ENCODE measurements at regions not wholly inside any gene's neighbourhood (a gene's known extent, or its start where the extent isn't known, plus 50 kb on each side); places are given as distances from the start of the nearest gene placed in this dataset.
"Not testable (repeated sequence)": the region's sequence is repeated elsewhere in the genome, so short reads cannot be mapped to it uniquely, and the experiment has no call there.

DNA sequence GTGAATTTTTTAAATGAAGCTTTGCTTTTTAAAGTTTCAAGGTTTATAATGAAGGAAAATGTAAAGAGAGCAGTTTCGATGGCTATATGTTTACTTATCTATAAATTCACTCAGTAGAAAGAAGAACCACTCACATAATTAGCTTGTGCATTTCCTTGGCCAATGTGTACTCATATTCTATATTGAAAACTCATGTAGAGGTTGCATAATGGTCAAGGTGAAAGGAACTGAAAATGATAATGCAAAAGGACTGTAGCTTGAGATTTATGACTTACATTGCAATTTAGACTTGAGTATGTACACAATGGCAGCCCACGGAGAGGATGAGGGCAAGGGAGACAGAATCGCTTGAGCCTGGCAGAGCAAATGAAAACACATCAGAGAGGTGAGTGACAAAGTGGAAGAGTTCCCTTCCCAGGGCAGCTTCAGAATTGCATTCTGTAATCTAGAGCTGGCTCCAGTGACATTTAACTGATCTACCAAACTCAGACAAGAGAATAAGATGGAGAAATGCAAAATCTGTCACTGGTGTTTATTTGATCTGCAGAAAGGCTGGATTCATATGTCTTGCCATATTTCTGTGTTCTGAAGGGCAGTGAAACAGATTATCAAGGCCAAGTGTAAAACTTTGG, 191.8 kb downstream of the TMEM200A start:
- no peak for DNase-seq

DNA sequence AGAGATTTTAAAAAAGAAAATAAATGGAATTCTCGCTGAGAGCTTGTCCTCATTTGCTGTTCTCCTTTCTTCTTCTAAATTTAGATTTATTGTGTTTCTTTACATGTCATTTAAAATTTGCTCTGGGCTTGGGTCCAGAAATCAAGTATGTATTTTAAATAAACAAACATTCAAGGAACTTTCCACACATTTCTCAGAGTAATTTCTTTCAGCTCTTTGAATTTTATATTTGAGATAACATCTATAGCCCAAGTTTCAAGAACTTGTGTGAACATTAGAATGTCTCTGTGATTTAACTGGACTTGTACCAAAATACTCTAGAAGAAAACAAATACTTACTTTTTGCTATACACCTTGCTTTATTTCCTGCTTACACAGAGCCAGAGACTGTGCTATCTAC, 192.3 kb downstream of the TMEM200A start:
- DNase-seq: no peak

DNA sequence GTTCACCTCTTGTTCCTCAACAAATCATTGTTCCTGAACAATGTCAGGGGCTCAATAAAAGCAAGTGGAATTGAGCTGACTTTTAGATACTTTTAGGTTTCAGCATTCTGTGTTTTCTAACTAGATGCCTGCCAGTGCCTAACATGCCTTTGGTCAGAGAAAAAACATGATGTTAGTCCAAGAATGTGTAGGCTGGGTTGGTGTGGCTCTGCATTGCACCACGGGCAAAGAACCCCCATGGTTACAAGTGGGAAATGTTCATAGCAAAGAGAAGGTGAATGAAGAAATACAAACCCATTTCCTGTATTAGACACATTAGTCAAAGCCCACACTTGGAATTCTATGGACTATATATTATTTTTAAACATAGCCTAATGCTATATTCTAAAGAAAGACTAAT, 193.3 kb downstream of the TMEM200A start:
- no peak for DNase-seq

DNA sequence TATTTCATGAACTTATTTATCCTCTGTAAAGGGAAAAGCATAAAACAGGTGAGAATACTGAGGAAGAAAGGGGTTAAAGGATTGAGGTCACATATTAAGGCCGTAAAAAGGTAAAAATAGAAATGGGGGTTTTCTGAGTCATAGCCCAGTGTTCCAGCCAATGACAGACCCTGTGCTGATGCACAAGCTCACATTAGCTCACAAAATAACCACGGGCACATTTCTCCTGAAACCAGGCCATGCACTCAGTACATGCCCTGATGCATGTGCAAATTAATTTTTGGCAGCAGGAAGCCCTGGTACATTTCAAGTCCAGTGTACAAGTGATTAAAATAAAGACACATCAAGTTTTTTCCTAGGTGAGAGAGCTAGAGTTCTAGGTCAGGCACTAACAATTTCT, 194.4 kb downstream of the TMEM200A start:
- no peak for DNase-seq

DNA sequence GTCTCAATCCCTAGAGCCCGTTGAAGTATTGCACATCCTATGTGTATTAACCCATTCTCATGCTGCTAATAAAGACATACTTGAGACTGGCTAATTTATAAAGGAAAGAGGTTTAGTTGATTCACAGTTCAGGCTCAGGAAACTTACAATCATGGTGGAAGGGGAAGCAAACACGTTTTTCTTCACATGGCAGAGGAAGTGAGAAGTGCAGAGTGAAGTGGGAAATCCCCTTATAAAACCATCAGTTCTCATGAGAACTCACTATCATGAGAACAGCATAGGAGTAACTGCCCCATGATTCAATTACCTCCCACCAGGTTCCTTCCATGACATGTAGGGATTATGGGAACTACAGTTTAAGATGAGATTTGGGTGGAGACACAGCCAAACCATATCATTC, 195.3 kb downstream of the TMEM200A start:
- DNase-seq: not testable (repeated sequence)

DNA sequence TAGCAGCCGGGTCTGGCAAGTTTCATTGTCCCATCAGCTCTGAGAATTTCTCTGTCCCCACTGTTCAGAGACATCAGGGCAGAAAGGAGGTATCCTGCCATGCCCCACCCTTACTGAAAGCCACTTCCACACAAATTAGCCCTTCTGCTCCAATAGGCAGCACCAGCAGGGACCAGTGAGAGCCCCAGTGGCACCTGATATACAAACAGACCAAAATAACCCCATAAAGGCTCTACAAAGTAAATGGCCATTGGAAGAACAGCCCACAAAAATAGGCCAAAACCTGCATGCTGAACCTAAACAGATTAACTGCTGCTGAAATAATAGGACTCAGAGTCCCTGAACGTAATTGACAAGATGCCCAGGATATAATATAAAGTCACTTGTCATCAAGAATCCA, 199.9 kb downstream of the TMEM200A start:
- DNase-seq: no peak

DNA sequence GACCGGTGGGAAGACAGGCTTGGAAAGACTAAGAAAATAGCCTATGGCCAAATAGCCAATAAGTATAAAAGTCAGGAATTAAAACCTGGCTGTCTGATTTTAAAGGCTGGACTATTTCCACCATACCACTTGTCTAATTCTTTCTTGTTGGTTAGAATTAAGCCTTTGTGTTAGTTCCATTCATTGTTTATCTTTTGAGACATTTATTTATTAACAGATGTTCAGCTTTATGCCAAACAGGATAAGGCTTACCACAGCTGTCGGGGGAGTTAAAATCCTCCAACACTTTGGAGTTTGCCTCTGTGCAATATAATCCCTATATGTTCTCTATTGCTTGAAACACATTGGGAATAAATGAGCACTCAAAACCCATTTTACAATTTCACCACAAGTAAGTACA, 208.3 kb downstream of the TMEM200A start:
- no peak for DNase-seq

DNA sequence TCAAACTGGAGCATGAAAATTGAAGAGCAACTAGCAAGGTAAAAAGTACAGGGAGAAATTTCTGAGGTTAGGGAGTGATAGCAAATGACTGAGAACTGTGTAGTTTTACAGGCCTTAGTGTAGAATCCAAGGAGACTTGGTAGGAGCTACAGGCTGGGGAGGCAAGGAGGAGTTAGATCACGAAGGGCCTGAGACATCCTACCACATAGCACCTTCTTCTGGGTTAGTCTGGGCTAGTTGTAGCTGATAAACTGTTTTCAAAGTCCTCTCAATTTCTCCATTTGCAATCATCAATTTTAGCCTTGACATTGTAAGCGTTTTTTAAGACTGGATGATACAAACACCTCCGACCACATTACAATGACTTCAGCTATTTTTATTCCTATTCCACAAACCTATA, 209.7 kb downstream of the TMEM200A start:
- DNase-seq: no peak

DNA sequence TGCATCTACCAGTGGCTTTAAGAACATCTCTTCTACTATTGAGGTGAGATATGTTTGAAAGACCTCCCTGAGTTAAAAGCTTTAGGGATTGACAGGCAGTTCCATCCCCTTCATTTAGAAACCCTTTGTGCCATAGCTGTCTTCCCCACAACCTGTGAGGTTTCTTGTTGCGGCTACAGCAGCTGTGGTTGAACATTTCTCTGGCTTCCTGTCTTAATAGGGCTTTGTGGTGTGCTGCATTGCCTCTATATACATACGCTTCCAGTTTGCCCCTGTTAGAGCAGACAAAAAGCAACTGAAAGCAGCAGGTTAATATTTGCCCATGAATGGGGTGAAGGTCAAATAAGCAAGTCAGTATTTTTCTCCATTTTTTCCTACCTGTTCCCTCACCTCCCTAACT, 210.2 kb downstream of the TMEM200A start:
- peak in 1 of 2 donors; percentile 55 for DNase-seq

DNA sequence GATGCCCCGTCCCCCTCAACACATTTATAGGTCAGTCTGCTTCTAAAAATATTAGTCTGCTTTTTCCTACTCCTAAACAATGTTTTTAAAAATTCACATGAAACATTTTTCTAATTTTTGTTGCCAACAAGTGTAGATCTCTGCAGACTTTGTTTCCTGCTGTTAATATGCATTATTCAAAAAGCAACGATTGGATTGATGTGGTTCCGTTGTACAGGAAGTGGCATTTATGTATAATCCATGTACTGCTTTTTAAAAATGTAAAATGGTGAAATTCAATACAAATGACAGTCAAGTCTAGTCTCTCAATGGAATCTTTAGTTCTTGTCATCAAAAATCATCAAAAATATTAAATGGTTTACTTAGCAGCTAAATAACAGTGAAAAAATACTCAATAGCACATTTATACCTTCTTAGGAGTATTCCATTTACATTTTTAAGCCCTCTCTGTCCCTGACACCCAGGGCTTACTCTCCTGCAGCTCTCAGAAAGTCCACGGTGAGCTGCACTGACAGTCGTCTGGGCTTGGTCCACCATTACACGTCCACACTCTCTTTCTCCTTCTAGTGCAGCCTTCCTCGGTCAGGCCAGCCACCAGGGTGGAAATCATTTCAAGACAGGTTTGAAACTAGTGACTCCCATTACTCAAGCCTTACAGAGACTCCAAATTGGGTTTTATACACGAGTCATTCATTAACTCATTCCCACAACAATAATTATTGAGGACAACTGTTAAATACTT, 211.5 kb downstream of the TMEM200A start:
- no peak for DNase-seq

DNA sequence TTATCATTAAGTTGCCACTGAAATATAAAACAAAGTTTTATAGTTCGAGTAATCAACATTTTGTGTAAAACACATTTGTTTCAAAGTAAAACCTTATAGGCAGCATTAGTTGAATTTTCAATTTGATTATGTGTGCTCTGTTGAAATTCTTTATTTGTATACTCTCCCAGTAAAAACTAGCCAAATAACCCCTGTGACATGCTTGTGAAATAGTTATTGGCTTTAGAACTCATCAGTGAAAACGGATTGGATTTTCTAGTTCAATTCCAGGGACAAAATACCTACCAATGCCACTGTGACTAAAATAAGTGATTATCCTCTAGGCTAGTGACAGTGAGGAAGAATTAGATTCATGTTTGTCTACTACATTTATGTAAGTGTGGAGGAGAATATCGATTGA, 212.9 kb downstream of the TMEM200A start:
- no peak for DNase-seq

DNA sequence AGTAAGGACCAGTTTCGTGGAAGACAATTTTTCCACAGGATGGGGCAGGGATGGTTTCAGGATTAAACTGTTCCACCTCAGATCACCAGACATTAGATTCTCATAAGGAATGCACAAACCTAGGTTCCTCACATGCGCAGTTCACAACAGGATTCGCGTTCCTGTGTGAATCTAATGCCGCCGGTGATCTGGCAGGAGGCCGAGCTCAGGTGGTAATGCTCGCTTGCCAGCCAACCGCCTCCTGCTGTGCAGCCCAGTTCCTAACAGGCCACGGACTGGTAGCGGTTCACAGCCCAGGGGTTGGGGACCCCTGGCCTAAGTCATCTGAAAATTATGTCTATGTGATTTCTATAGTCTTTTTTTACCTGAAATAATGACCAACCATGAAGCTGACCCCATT, 217.5 kb downstream of the TMEM200A start:
- no peak for DNase-seq

DNA sequence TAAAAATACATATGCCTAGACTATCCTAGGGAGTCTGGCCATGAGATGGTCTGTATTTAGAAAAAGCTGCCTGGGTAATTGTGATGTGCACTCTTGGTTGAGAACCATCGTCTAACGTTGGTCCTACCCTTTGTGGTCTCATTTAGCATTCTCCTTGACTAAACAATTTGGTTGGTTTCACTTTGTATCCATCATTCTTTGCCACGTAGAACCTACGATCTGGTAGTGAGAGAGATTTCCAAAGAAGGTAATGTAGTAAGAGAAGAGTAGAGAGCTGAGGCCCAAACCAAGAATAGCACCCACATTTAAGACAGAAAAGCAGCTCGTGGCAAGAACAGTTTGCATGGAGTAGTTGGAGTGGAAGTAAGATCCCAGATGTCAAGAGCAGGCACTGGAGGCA, 219.8 kb downstream of the TMEM200A start:
- DNase-seq: no peak

DNA sequence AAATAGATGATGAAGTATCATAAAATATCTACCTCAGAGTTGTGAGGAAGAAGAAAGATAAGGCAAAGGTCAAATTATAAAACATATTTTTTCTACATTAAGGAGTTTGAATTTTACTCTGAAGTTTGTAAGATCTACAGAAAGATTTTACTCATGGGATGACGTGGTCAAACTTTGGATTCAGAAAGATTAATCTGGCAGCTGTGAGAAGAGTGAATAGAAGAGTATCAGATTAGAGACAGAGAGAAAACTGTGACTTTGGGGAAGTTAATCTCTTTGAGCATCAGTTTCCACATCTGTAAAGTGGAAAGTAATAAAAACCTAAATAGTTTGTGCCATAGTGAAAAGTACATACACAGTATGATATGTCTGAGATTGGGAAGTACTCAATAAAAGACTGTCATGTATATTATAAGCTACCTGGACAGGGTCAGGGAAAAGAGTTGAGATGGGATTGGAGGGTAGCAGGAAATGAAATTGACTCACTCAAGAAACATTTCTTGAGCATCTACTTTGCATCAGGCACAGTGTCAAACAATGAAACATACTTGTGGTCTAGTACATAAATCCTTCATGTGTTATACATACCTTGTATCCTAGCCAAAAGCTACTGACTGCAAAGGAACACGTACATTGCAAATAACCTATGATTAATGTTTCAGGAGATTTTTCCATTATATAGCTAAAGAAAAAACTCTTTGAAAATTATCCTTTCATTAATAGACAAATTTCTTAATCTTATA, 222.1 kb downstream of the TMEM200A start:
- no peak for DNase-seq

DNA sequence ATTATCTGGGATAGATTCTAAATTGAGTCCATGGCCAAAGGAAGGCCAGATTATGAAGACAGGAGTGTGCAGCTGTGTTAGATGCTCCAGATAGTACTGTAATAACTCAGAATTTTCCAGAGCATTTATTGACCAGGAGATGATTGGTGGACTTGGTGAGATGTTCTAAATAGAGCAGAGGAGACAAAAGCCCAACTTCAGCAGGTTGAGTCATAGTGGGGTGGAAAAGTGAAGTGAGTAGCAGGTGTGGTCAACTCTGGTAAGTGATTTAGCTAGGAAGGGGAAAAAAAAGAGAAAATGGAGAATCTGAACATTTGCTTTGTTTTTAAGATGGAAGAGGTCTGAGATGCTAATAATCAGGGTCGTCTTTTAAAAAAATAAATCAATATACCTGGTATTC, 227.4 kb downstream of the TMEM200A start:
- DNase-seq: no peak

DNA sequence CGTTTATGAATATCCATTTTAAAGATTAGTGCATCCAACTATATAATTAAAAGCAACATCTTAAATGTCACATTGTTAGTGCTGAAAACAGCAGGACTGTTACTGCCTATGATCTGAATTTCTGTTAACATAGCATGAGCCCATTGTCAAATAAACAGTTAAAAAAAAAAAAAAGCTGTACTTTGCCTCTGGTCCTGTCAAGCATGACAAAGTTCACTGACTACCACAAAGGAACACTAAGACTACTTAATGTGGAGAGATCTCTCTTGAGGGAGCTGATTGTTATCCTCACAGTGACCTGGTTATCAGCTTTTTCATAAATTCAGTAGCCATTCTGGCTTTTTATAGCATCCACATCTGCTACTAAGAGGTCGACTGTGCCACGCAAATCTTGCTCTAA, 228.1 kb downstream of the TMEM200A start:
- no peak for DNase-seq

DNA sequence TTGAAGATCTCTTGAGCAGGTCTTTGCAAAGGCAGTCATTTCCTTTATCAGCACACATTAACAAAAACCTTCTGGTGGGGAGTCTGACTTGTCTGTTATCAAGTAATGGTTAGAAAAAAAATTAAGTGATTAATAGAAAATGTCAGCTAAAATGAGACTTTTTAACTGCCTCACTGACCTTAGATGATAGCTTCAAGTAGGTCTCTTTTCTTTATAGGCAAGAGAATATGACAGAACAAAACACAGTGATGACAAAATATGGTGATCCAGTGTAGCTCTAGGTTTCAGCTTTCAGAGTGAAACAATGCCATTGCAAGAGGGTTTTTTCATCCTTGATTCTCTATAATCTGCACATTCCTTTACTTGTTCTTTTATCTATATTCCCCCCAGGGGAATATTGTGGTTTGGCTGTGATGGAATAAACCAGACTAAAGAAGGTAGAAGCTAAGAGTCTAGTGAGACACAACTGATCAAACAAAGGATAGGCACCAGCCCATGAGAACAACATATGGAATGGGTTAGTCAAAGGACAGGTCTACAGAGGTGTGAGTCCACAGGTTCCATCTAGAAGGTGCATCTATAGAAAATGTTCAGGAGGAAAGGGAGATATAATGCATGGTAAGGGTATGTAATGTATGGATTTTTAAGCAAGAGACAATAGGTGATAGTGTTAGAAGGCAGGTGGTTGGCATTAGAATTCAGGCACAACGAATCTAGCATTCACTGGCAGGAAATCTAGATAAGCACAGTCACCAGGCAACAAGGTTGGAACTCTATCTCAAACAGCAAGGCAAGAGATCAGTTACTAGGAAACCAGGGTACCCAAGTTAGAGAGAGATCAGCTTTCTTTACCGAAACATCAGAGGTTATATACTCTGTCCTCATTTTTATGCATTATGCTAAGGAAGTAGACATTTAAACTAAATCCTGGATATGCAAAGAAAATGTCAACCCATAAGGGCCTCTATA, 228.9 kb upstream of the SMLR1 start:
- no peak for DNase-seq

DNA sequence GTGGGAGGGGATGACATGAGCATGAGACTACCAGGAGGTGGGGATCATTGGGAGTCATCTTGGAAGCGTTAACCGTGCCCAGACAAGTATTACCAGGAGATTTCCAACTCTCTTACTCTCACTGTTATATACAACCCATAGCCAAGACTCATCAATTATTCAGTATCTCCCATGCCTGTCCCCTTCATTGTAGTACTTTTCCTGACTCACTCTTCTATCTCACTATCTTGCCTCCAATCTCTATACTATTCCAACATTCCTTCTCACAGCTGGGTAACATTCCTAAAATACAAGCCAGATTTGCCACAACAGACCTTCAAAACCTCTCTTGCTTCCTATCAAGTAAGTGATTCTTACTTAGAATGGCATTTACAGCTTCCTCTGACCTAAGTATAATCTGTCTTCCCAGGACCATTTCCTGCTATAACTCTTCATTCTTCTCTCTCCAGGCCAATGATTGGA, 226.3 kb upstream of the SMLR1 start:
- DNase-seq: no peak

DNA sequence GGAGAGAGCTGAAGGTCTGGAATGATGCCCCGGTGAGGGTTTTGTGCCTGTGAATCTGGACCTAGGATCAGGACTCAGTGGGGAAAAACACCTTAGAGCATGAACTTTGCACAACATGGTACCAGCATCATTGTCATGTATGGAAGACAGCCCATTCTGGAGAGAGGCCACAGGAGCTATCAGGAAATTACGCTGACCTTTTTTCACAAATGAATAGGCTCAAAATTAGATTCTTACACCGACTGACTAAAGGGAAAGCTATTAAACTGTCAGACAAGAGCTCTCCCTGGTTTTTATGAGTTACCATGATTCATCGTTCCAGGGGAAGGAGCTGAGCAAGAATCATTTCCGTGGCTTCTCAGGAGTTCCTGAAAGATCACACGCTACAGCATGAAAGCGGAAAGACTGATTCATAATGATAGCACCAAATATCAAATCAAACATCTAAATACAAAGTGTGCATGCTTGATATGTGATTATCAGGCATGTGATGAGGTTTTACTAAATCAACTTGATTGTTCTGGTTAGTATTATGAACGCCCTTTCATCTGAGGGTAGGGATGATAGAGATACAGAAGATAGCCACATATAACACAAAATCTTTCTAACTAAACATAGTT, 224.9 kb upstream of the SMLR1 start:
- peak in 1 of 2 donors; percentile 98 for DNase-seq

DNA sequence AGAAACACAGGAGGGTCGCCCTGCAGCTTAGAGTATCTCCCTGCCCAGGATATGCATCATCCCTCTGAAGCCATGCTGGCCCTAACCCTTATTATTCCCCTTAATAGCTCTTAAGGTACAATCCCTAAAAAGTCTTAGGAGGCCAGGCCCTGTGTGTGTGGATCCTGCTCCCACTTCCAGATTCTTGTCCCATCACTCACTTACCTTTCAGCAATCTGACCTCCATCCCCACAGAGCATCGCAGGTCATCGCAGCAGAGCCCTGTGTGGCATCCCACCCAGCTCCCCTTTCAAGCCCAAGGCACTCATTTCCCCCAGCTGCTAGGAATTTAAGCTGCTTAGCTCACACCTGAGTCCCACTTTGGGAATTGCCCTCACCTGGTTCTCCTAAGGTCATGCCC, 223.8 kb upstream of the SMLR1 start:
- no peak for DNase-seq

DNA sequence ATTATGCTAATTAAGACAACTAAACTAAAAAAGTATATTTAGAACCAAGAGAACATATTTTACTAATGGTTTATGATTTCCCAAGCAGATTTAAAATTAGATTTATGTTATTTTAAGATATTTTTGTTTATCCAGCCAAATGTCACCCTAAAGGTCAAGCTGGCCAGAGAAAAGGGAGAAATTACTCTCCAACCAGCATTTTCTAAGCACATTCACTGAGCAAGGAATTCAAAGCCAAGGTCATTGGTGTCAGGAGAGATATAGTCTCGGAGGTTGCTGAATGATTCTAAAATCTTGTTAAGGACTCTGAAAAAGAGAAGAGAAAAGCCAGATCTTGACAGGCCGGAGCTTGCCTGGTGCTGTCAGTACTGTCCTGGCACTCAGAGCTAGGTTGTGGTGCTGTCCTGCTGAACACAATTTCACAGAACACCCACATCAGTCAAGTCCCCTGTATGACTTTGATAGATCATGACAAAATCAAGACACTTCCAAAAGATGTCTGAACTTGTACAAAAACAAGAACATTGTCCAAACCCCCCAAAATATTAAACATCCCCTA, 222.3 kb upstream of the SMLR1 start:
- DNase-seq: no peak

DNA sequence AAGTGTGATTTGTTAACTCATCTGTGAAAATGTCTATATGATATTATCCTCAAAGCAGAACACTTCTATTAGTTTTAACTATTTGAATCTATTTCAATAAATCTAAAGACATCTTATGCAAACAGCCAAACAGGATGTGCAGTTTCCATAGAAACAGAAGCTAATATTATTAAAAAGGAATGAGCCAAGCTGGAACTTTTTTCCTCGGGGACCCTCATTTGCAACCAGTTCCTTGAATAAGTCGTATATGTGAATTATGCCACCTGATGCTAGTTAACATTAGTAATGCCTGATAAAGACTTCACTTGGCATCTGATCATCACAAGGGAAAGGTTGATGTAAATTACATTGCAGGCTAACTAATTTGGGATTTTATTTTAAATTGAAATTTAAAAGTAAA, 216.9 kb upstream of the SMLR1 start:
- DNase-seq: no peak
